Lower lobe of right lung (tissue), 2 donors: ENCODE measurements at regions not wholly inside any gene's neighbourhood (a gene's known extent, or its start where the extent isn't known, plus 50 kb on each side); places are given as distances from the start of the nearest gene placed in this dataset.

Experiments
- ATAC-seq, 2 donors: fragments of 200-7000 bp; cut with Tn5 transposase; one replicate each; pipeline ENCODE4 v1.9.1; 2020 to 2022; ENCODE audit warnings: mild to moderate bottlenecking in 2 of 2, moderate library complexity in 2 of 2
- DNase-seq: peaks from one replicate; pipeline ENCODE4 v3.0.0-alpha.2; 2020
- H3K27ac ChIP-seq: fragments of 200-600 bp; one replicate; pipeline ENCODE4 v1.8.0; 2022
- H3K27me3 ChIP-seq: fragments of 200-600 bp; one replicate; pipeline ENCODE4 v1.8.0; 2022; ENCODE audit warnings: low read depth
- H3K36me3 ChIP-seq: fragments of 200-600 bp; one replicate; pipeline ENCODE4 v1.8.0; 2022; ENCODE audit warnings: mild to moderate bottlenecking
- H3K4me1 ChIP-seq: fragments of 200-600 bp; one replicate; pipeline ENCODE4 v1.8.0; 2022
- H3K4me3 ChIP-seq: fragments of 200-600 bp; one replicate; pipeline ENCODE4 v1.8.0; 2022; ENCODE audit warnings: mild to moderate bottlenecking
- H3K9me3 ChIP-seq: fragments of 200-600 bp; one replicate; pipeline ENCODE4 v1.8.0; 2022
- intact Hi-C: fragments of 100-400 bp; cut with DNase I; formaldehyde crosslinking; loops from one replicate; pipeline ENCODE4 v1.11.0; 2022
- TF ChIP-seq, protein P1 (sequence below): fragments of 200-600 bp; IDR thresholded peaks from one replicate; pipeline ENCODE4 v1.8.0; 2022; ENCODE audit warnings: antibody characterized with exemption, mild to moderate bottlenecking
- donor health status: DM: no; HTN: yes; CAD: no; lungs with severe emphysema.

- Histone ChIP-seq H3K4me1 (no peaks in the 10 kb centered on the region), H3K36me3 (no peaks in the 10 kb centered on the region), H3K27ac (no peak overlapping the region), H3K9me3 (no peaks in the 10 kb centered on the region), H3K27me3 (no peaks in the 10 kb centered on the region), H3K4me3 (no peak overlapping the region)
- intact Hi-C loops, result no loop called here
- ATAC-seq (no peak), DNase-seq (no peak)
- TF ChIP-seq, protein P1, sequence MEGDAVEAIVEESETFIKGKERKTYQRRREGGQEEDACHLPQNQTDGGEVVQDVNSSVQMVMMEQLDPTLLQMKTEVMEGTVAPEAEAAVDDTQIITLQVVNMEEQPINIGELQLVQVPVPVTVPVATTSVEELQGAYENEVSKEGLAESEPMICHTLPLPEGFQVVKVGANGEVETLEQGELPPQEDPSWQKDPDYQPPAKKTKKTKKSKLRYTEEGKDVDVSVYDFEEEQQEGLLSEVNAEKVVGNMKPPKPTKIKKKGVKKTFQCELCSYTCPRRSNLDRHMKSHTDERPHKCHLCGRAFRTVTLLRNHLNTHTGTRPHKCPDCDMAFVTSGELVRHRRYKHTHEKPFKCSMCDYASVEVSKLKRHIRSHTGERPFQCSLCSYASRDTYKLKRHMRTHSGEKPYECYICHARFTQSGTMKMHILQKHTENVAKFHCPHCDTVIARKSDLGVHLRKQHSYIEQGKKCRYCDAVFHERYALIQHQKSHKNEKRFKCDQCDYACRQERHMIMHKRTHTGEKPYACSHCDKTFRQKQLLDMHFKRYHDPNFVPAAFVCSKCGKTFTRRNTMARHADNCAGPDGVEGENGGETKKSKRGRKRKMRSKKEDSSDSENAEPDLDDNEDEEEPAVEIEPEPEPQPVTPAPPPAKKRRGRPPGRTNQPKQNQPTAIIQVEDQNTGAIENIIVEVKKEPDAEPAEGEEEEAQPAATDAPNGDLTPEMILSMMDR, result no peak
These were observed 295.2 kb upstream of the DIAPH2 start for GRCh38 chrX:96389281-96390047.

DNA sequence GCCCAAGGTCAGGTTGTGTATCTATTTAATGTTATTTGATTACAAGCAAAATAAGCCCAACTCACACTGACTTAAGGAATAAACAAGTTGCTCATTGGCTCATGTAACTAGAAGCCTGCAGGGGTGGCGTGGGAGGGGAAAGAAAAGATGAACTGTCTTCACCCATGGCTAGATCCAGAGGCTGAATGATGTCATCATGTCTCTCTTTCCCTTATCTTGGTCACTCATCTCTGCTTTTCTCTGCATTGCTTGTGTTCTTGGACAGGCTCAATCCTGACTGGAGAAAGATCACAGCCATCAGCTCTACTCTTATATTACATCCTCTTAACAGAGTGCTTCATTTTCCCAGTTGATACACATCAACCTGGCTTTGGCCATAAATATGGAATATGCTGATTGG lies 290.0 kb upstream of the DIAPH2 start:
- Histone ChIP-seq H3K27me3 (no peaks in the 10 kb centered on the region), H3K36me3 (no peaks in the 10 kb centered on the region), H3K9me3 (no peaks in the 10 kb centered on the region), H3K4me3 (no peak overlapping the region), H3K4me1 (no peaks in the 10 kb centered on the region), H3K27ac (no peak overlapping the region)
- intact Hi-C loops, result no loop called here
- ATAC-seq (no peak), DNase-seq (no peak)
- TF ChIP-seq, protein P1, result no peak

- no peak for ATAC-seq
- intact Hi-C loops, result no loop called here
- no peak overlapping the region for H3K4me3 ChIP-seq
These were observed 281.2 kb upstream of the DIAPH2 start for GRCh38 chrX:96403446-96403845.

GRCh38 chrX:96405842-96406241 lies 278.8 kb upstream of the DIAPH2 start:
- DNase-seq (no peak), ATAC-seq (no peak)
- TF ChIP-seq, protein P1, result no peak
- Histone ChIP-seq H3K4me3 (no peak overlapping the region), H3K27me3 (no peaks in the 10 kb centered on the region), H3K27ac (no peak overlapping the region), H3K9me3 (no peaks in the 10 kb centered on the region), H3K4me1 (peaks cover 11% of the 10 kb centered on the region), H3K36me3 (no peaks in the 10 kb centered on the region)
- intact Hi-C loops, result no loop called here

More at GRCh38 chrX:96403446-96403845, 281.2 kb upstream of the DIAPH2 start:
- no peak for DNase-seq
- no peaks in the 10 kb centered on the region for H3K27me3 ChIP-seq
- H3K4me1 ChIP-seq, result peaks cover 11% of the 10 kb centered on the region
- H3K36me3 ChIP-seq, result no peaks in the 10 kb centered on the region
- no peak overlapping the region for H3K27ac ChIP-seq
- TF ChIP-seq, protein P1, result no peak
- no peaks in the 10 kb centered on the region for H3K9me3 ChIP-seq

DNA sequence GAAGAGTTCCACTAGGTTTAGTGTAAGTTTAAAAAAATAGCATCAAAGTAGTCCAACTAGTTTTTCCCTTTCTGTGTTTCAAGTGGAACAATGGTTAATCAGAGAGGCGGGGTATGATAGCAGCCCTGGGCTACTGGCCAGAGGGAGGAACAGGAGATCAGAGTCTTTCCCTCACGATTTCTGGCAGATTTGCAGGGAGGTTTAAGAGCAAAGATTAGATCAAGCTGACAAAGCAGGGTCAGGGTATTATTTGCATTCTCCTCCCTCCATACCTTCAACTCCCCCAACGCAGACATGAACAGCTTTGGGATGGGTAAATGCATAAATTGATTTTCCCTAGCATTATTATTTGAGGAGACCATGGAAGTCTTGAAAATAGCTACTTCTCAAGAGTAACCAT lies 277.6 kb upstream of the DIAPH2 start:
- Histone ChIP-seq H3K9me3 (no peaks in the 10 kb centered on the region), H3K27me3 (no peaks in the 10 kb centered on the region), H3K36me3 (no peaks in the 10 kb centered on the region), H3K27ac (no peak overlapping the region), H3K4me1 (peaks cover 11% of the 10 kb centered on the region), H3K4me3 (no peak overlapping the region)
- intact Hi-C loops, result no loop called here
- TF ChIP-seq, protein P1, result no peak
- no peak for ATAC-seq
- no peak for DNase-seq
